Esophagus (tissue), 2 donors: ENCODE measurements at regions not wholly inside any gene's neighbourhood (a gene's known extent, or its start where the extent isn't known, plus 50 kb on each side); places are given as distances from the start of the nearest gene placed in this dataset.
"Not testable (repeated sequence)": the region's sequence is repeated elsewhere in the genome, so short reads cannot be mapped to it uniquely, and the experiment has no call there.

Source experiments
- H3K27ac ChIP-seq, 2 donors: one replicate each; pipeline ENCODE4 v1.5.1; 2013; ENCODE audit warnings: low read depth in 2 of 2, mild to moderate bottlenecking in 2 of 2, inconsistent platforms in 1 of 2, low read length in 1 of 2, moderate library complexity in 1 of 2
- H3K27me3 ChIP-seq, 2 donors: one replicate each; pipeline ENCODE4 v1.6.1; 2013; ENCODE audit warnings: low read length in 2 of 2, control low read depth in 1 of 2, mild to moderate bottlenecking in 1 of 2; ENCODE audit not compliant: insufficient read depth in 2 of 2, control insufficient read depth in 1 of 2
- H3K36me3 ChIP-seq, 2 donors: one replicate each; pipeline ENCODE4 v1.6.1; 2013; ENCODE audit warnings: low read length in 1 of 2; ENCODE audit not compliant: control insufficient read depth in 2 of 2, insufficient read depth in 2 of 2
- H3K4me1 ChIP-seq, 2 donors: one replicate each; pipeline ENCODE4 v1.6.1; 2013; ENCODE audit warnings: low read length in 1 of 2; ENCODE audit not compliant: control insufficient read depth in 2 of 2, insufficient read depth in 2 of 2
- H3K4me3 ChIP-seq, 2 donors: one replicate each; pipeline ENCODE4 v1.5.1; 2013; ENCODE audit warnings: low read length in 2 of 2, mild to moderate bottlenecking in 2 of 2, low read depth in 1 of 2, moderate library complexity in 1 of 2
- H3K9me3 ChIP-seq, 2 donors: one replicate each; pipeline ENCODE4 v1.6.1; 2013; ENCODE audit warnings: mild to moderate bottlenecking in 2 of 2, low read depth in 1 of 2, low read length in 1 of 2, moderate library complexity in 1 of 2; ENCODE audit not compliant: control insufficient read depth in 2 of 2, insufficient read depth in 1 of 2
- WGBS, 2 donors: extraction: QIAGEN DNeasy Blood & Tissue Kit; methylation state at CpG; one replicate each; pipeline ENCODE4 v1.1.7; 2013; 5-methylcytosine and 5-hydroxymethylcytosine counted together
- donor health status: healthy with polysubstance abuse.
- donor health status: Bipolar disorder and iron deficiency.

DNA sequence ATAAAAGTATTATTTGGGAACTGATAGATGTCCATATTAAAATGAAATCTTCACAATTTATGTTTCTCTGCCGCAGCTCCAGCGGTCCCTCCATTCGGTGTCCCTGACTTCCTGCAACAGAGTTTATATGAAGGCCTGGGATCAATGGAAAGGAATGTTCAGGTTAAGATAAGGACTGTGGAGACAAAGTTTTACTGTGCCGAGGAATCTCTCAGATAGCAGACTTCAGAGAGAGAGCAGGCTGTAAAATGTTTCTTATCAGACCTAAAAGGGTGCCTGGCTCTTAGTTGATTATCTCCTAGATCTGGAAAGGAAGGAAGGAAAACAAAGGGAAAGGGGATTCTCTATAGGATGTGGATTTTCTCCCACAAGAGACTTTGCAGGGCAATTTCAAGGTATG, 193.7 kb upstream of the PIEZO2 start:
- H3K27ac ChIP-seq, result no peak overlapping the region
- H3K36me3 ChIP-seq, result no peaks in the 10 kb centered on the region
- H3K4me1 ChIP-seq, result no peaks in the 10 kb centered on the region
- no peaks in the 10 kb centered on the region for H3K27me3 ChIP-seq
- no peaks in the 10 kb centered on the region for H3K9me3 ChIP-seq
- no peak overlapping the region for H3K4me3 ChIP-seq
- 79 to 84% methylated on average over 4 of the region's 4 CpGs for WGBS, 2 donors

- 81 to 82% methylated on average over 5 of the region's 5 CpGs for WGBS, 2 donors
- H3K27me3 ChIP-seq, H3K36me3 ChIP-seq, H3K4me3 ChIP-seq, H3K9me3 ChIP-seq, H3K4me1 ChIP-seq, H3K27ac ChIP-seq: not testable (repeated sequence)
These were observed 192.7 kb upstream of the PIEZO2 start for GRCh38 chr18:11342115-11342514.

GRCh38 chr18:11339188-11339775, 189.9 kb upstream of the PIEZO2 start:
- Histone ChIP-seq H3K27ac (no peak overlapping the region), H3K27me3 (no peaks in the 10 kb centered on the region)

GRCh38 chr18:11336241-11336640, 186.9 kb upstream of the PIEZO2 start:
- Histone ChIP-seq H3K4me3 (no peak overlapping the region), H3K27me3 (no peaks in the 10 kb centered on the region), H3K27ac (no peak overlapping the region), H3K36me3 (no peaks in the 10 kb centered on the region), H3K4me1 (no peaks in the 10 kb centered on the region), H3K9me3 (no peaks in the 10 kb centered on the region)
- WGBS, 2 donors, result 78 to 84% methylated on average over 3 of the region's 3 CpGs

More at GRCh38 chr18:11339188-11339775, 189.9 kb upstream of the PIEZO2 start:
- Histone ChIP-seq H3K36me3 (no peaks in the 10 kb centered on the region), H3K4me1 (no peaks in the 10 kb centered on the region), H3K4me3 (no peak overlapping the region), H3K9me3 (no peaks in the 10 kb centered on the region)

- no peaks in the 10 kb centered on the region for H3K36me3 ChIP-seq
- WGBS, 2 donors, result 56 to 59% methylated on average over 4 of the region's 4 CpGs
- H3K27ac ChIP-seq, result no peak overlapping the region
- H3K4me1 ChIP-seq, result no peaks in the 10 kb centered on the region
- H3K4me3 ChIP-seq, result no peak overlapping the region
- H3K9me3 ChIP-seq, result no peaks in the 10 kb centered on the region
- H3K27me3 ChIP-seq, result no peaks in the 10 kb centered on the region
These were observed 178.1 kb upstream of the PIEZO2 start for GRCh38 chr18:11327391-11328009.

- no peaks in the 10 kb centered on the region for H3K36me3 ChIP-seq
- 56 to 59% methylated on average over 4 of the region's 4 CpGs for WGBS, 2 donors
- H3K4me3 ChIP-seq, result no peak overlapping the region
- H3K27ac ChIP-seq, result no peak overlapping the region
- no peaks in the 10 kb centered on the region for H3K9me3 ChIP-seq
- H3K4me1 ChIP-seq, result no peaks in the 10 kb centered on the region
- no peaks in the 10 kb centered on the region for H3K27me3 ChIP-seq
These were observed 175.8 kb upstream of the PIEZO2 start for GRCh38 chr18:11324956-11325882.

GRCh38 chr18:11324510-11324909, 175.1 kb upstream of the PIEZO2 start:
- WGBS, 2 donors, result 39 to 49% methylated on average over 2 of the region's 2 CpGs
- Histone ChIP-seq H3K36me3 (no peaks in the 10 kb centered on the region), H3K4me3 (no peak overlapping the region), H3K27ac (no peak overlapping the region), H3K27me3 (no peaks in the 10 kb centered on the region), H3K4me1 (no peaks in the 10 kb centered on the region), H3K9me3 (no peaks in the 10 kb centered on the region)

DNA sequence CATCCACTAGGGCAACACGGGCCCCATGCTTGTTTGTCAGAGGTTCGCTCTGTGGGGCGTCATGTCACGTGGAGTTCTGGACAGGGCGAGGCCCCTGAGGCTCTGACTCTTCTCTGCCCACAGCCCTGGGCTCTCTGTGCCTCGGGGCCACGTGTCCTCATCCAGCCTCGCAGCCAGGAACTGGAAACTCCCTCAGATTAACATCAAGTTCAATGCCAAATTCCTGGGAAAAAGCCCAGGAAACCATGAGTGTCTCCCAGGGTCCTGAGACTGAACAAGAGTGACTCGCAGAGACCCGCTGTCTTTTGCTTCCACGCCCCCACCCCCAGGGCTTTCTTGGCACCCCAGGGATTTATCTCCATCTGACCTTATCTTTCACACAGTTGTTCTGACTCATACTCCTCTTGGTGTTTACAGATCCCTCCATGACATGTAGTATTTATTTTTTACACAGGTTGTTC, 174.0 kb upstream of the PIEZO2 start:
- H3K4me3 ChIP-seq, result no peak overlapping the region
- no peak overlapping the region for H3K27ac ChIP-seq
- no peaks in the 10 kb centered on the region for H3K36me3 ChIP-seq
- WGBS, 2 donors, result 47 to 53% methylated on average over 11 of the region's 11 CpGs
- no peaks in the 10 kb centered on the region for H3K9me3 ChIP-seq
- no peaks in the 10 kb centered on the region for H3K27me3 ChIP-seq
- H3K4me1 ChIP-seq, result no peaks in the 10 kb centered on the region

DNA sequence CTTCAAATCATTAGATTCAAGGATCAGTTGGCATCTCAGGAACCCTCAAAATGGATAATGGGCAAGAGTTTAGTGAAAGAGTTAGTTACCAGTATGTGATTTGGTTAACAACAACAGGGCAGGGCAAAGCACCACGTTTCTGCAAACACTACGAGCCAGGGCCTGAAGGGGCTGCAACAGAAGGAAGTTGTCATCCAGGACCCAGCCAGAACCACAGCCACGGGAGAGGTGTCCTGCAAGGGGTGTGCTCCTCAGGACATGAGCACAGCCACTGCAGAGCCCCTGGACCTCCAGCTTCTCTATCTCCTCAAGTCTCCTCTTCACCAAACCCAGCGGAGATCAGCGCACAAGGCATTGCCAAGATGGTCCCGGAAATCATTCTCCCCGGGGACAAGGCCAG, 173.3 kb upstream of the PIEZO2 start:
- WGBS, 2 donors, result 68 to 74% methylated on average over 7 of the region's 7 CpGs
- Histone ChIP-seq H3K27me3 (no peaks in the 10 kb centered on the region), H3K27ac (no peak overlapping the region)

More for the DNA sequence above, 173.3 kb upstream of the PIEZO2 start:
- Histone ChIP-seq H3K4me3 (no peak overlapping the region), H3K4me1 (no peaks in the 10 kb centered on the region), H3K9me3 (no peaks in the 10 kb centered on the region), H3K36me3 (no peaks in the 10 kb centered on the region)
